Endodermal cell (in vitro differentiated cells): ENCODE measurements at regions not wholly inside any gene's neighbourhood (a gene's known extent, or its start where the extent isn't known, plus 50 kb on each side); places are given as distances from the start of the nearest gene placed in this dataset.

Experiments used
- DNase-seq: peaks from one replicate; pipeline ENCODE4 v3.0.0-alpha.2; 2017
- H3K27ac ChIP-seq: 2 replicates; pipeline ENCODE4 v1.5.1; 2013; ENCODE audit warnings: mild to moderate bottlenecking, low read depth, low read length, moderate library complexity
- H3K27me3 ChIP-seq: 2 replicates; pipeline ENCODE4 v1.6.1; 2013; ENCODE audit warnings: mild to moderate bottlenecking, low read length, moderate library complexity; ENCODE audit not compliant: insufficient read depth, control insufficient read depth, poor library complexity, severe bottlenecking
- H3K36me3 ChIP-seq: 2 replicates; pipeline ENCODE4 v1.7.0; 2013; ENCODE audit warnings: mild to moderate bottlenecking, low read length, moderate library complexity; ENCODE audit not compliant: control insufficient read depth, insufficient read depth
- H3K4me1 ChIP-seq: one replicate; pipeline ENCODE4 v1.7.0; 2013; ENCODE audit warnings: low read length; ENCODE audit not compliant: control insufficient read depth, insufficient read depth
- H3K4me3 ChIP-seq: 2 replicates; pipeline ENCODE4 v1.5.1; 2013; ENCODE audit warnings: mild to moderate bottlenecking, low read length, moderate library complexity
- H3K9ac ChIP-seq: 2 replicates; pipeline ENCODE4 v1.6.1; 2013; ENCODE audit warnings: mild to moderate bottlenecking, low read length, moderate library complexity; ENCODE audit not compliant: poor library complexity, severe bottlenecking; ENCODE audit errors: extremely low read depth
- H3K9me3 ChIP-seq: 2 replicates; pipeline ENCODE4 v1.6.1; 2013; ENCODE audit warnings: mild to moderate bottlenecking, low read length, moderate library complexity; ENCODE audit not compliant: control insufficient read depth
- H3K27ac Mint-ChIP-seq: 2 replicates; pipeline ENCODE4 v1.8.0; 2020; ENCODE audit warnings: mixed read lengths
- H3K27me3 Mint-ChIP-seq: 2 replicates; pipeline ENCODE4 v1.8.0; 2021; ENCODE audit warnings: mild to moderate bottlenecking, mixed read lengths; ENCODE audit not compliant: insufficient read depth
- H3K36me3 Mint-ChIP-seq: 2 replicates; pipeline ENCODE4 v1.8.0; 2020; ENCODE audit warnings: low read depth, mixed read lengths
- H3K4me1 Mint-ChIP-seq: 2 replicates; pipeline ENCODE4 v1.8.0; 2020; ENCODE audit warnings: mixed read lengths
- H3K4me3 Mint-ChIP-seq: 2 replicates; pipeline ENCODE4 v1.8.0; 2020; ENCODE audit warnings: mild to moderate bottlenecking, moderate library complexity, mixed read lengths
- H3K9me3 Mint-ChIP-seq: 2 replicates; pipeline ENCODE4 v1.8.0; 2020; ENCODE audit warnings: mild to moderate bottlenecking, mixed read lengths
- CTCF ChIP-seq: fragments of 200-600 bp; sonication (generic); conservative IDR thresholded peaks from 2 replicates; pipeline ENCODE4 v1.5.0; 2021; ENCODE audit warnings: antibody characterized with exemption, mild to moderate bottlenecking
- WGBS, 2 experiments: methylation state at CpG; one replicate each; pipeline versions ENCODE4 v1.1.5 to v1.1.7; 2013; ENCODE audit warnings: missing lambda C conversion rate in 2 of 2, mixed read lengths in 1 of 2; ENCODE audit not compliant: insufficient coverage in 1 of 2, insufficient read length in 1 of 2; 5-methylcytosine and 5-hydroxymethylcytosine counted together

- H3K9ac ChIP-seq, result no peak overlapping the region
- H3K4me1 ChIP-seq, result no peaks in the 10 kb centered on the region
- H3K27me3 ChIP-seq, result no peaks in the 10 kb centered on the region
- H3K27ac ChIP-seq, result no peak overlapping the region
- no peak overlapping the region for H3K4me3 Mint-ChIP-seq
- H3K36me3 Mint-ChIP-seq, result no peaks in the 10 kb centered on the region
- no peaks in the 10 kb centered on the region for H3K4me1 Mint-ChIP-seq
- no peaks in the 10 kb centered on the region for H3K9me3 Mint-ChIP-seq
- H3K27me3 Mint-ChIP-seq, result no peaks in the 10 kb centered on the region
- 88 to 96% methylated on average over 1 to 2 of the region's 2 CpGs for WGBS, 2 experiments
- peak; percentile 24 for TF ChIP-seq CTCF
- no peak overlapping the region for H3K4me3 ChIP-seq
- H3K36me3 ChIP-seq, result no peaks in the 10 kb centered on the region
- peak; percentile 39 for DNase-seq
- no peaks in the 10 kb centered on the region for H3K9me3 ChIP-seq
- H3K27ac Mint-ChIP-seq, result no peak overlapping the region
Observed at GRCh38 chr5:25094219-25094618, 449.4 kb upstream of the CDH10 start.

- Histone ChIP-seq H3K36me3 (no peaks in the 10 kb centered on the region), H3K9ac (no peak overlapping the region), H3K27ac (no peak overlapping the region), H3K4me1 (no peaks in the 10 kb centered on the region), H3K4me3 (no peak overlapping the region), H3K27me3 (no peaks in the 10 kb centered on the region), H3K9me3 (no peaks in the 10 kb centered on the region)
- no peak overlapping the region for H3K4me3 Mint-ChIP-seq
- no peaks in the 10 kb centered on the region for H3K27me3 Mint-ChIP-seq
- TF ChIP-seq CTCF, result no peak
- no peaks in the 10 kb centered on the region for H3K36me3 Mint-ChIP-seq
- 94 to 100% methylated on average over 2 to 3 of the region's 3 CpGs for WGBS, 2 experiments
- DNase-seq, result no peak
- no peak overlapping the region for H3K27ac Mint-ChIP-seq
- H3K4me1 Mint-ChIP-seq, result no peaks in the 10 kb centered on the region
- H3K9me3 Mint-ChIP-seq, result no peaks in the 10 kb centered on the region
Observed at GRCh38 chr5:25091921-25092320, 447.1 kb upstream of the CDH10 start.

GRCh38 chr5:25090854-25091253 is 446.1 kb upstream of the CDH10 start:
- H3K27ac Mint-ChIP-seq, result no peak overlapping the region
- Histone ChIP-seq H3K27me3 (no peaks in the 10 kb centered on the region), H3K27ac (no peak overlapping the region), H3K9me3 (no peaks in the 10 kb centered on the region), H3K36me3 (no peaks in the 10 kb centered on the region), H3K4me3 (no peak overlapping the region), H3K4me1 (no peaks in the 10 kb centered on the region), H3K9ac (no peak overlapping the region)
- H3K9me3 Mint-ChIP-seq, result no peaks in the 10 kb centered on the region
- H3K4me1 Mint-ChIP-seq, result no peaks in the 10 kb centered on the region
- no peaks in the 10 kb centered on the region for H3K27me3 Mint-ChIP-seq
- no peak for TF ChIP-seq CTCF
- no peak for DNase-seq
- WGBS, 2 experiments, result 88 to 95% methylated on average over 1 of the region's 1 CpG
- no peak overlapping the region for H3K4me3 Mint-ChIP-seq
- H3K36me3 Mint-ChIP-seq, result no peaks in the 10 kb centered on the region
